DMS114 treated with DMSO at 0.1 percent for 48 hours (cell line): ENCODE measurements at regions not wholly inside any gene's neighbourhood (a gene's known extent, or its start where the extent isn't known, plus 50 kb on each side); places are given as distances from the start of the nearest gene placed in this dataset.
"Not testable (repeated sequence)": the region's sequence is repeated elsewhere in the genome, so short reads cannot be mapped to it uniquely, and the experiment has no call there.

Experiments
- DNase-seq: peaks from one replicate; lab custom pipeline; 2025; ENCODE audit not compliant: unreplicated experiment; lab: John Stamatoyannopoulos, UW

DNA sequence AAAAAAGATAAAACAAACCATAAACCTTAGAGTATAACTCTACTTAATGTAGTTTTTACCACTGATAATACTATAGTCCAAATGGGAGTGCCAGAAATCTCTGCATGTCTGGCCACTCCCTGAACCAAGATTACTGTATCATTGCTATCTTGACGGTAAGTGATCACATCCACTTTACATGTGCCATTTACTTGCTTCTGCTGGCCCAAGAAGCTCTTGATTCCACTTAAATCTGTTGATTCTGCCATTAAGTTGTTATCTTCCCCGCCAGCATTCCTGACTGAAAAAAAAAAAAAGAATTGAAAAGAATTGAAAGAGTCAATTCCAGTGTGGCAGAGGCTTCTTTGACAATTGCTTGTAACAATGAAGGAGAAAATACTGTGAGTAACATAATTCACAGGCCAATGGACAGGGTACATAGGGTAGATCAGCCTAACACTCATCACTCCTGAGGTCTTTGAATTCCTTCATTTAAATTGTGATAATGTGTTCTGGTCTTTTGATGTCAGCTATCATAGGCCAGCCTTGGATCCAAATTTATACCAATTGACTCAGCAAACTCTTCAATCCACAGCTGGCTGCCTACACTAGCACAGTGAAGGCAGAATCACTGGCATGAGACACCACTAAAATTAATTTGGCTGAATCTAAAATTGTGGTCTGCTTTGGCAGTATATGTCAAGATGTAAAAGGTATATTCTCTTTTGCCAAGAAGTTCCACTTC lies 665.2 kb upstream of the FLRT2 start:
- no peak for DNase-seq

DNA sequence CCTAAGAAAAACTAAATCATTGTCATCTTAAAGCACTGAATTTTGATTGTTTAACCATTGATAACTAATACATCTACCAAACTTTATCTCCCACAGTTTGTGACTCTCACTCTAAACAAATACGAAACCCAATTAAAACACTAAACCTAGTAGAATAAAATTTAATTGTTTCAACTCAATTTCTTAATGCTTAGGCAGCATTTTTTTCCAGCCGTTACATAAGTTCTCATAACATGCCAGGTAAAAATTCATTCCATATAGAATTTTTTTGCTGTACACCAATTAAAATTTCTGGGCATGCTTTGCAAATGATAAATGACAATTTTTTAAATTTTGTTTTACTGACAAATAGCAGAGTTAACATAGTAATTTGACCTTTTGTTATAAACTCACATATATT lies 658.2 kb upstream of the FLRT2 start:
- DNase-seq, result no peak

DNA sequence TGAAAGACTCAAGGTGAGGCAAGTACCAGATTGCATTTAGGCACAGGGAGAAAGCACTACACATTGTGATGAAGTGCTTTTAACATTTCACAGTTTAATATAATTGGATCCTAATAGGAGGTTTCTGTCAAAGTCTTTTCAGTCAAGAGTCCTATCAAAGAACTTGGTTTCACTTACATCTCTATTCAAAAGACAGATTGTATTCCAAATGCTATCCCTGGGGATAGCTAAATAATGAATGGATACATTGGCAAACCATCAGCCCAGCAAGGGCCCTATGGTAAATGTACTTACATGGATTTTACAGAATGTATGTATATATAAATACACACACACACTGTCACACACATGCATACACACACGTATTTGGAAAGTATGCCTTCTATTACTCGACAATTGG lies 655.5 kb upstream of the FLRT2 start:
- no peak for DNase-seq

DNA sequence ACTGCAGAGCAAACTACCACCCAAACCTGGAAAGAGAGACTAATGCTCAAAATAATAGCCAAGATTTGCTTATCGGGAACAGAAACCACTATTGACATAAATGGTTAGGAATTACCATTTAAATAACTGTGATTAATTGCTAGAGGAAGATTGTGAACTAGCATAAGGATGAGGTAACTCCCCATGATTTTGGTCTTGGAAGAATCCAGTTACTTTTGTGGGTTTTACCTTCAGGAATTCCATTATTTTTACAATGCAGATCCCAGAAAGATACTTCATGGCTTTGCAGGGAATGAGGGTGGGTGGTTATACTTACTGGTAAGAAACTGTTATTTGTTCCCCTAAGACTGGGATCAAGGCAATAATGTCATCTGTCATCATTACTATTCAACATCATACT lies 652.9 kb upstream of the FLRT2 start:
- DNase-seq, result no peak

DNA sequence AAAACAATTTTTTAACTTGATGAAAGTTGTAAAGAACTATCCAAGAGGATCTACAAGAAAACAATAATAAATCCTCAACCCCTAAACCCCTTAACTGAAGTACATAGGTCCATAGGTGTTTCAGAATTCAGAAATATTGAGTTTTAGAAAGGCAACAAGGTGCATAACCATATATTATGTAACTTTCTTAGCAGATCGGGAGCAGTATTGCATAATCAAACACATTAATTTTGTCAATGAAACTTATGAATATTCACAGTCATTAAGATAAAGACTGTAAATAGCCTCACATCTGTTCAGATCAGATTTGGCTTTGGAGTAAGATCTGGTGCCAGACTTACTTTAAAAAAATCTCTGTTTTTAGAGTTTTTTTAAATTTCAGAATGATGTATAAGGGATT lies 647.1 kb upstream of the FLRT2 start:
- DNase-seq, result no peak

DNA sequence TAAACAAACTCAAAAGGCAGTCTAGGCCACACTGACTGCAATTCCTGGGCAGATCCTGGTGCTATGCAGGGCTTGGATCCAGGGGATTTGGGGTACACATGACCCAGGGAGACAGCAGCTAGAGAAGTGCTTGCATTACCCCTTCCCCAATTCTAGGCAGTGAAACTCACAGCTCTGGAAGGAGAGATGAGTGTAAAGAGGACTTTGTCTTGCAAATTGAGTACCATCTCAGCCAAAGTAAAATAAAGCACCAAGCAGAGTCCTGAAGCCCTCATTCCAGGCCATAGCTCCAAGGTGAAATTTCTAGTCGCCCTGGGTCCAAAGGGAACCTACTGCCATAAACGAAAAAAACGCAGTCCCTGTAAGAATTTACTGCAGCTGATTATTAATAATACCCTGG lies 644.9 kb upstream of the FLRT2 start:
- no peak for DNase-seq

DNA sequence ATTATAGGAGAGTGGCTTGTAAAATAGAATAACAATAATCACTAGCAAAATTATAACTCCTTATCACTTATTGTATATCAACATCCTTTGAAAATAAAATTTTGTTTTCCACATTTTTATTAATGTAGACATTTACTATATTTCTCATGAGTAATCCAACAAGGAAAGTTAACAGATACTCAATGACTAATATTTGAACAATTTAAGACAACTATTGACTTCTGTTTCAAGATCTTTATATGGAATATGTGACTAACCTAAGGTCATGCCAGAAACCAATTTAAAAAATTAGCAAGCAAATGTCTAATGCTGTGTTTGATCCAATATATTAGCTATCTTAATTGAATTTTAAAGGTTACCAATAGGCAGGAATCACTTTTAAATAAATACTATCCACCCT lies 638.5 kb upstream of the FLRT2 start:
- DNase-seq, result no peak

DNA sequence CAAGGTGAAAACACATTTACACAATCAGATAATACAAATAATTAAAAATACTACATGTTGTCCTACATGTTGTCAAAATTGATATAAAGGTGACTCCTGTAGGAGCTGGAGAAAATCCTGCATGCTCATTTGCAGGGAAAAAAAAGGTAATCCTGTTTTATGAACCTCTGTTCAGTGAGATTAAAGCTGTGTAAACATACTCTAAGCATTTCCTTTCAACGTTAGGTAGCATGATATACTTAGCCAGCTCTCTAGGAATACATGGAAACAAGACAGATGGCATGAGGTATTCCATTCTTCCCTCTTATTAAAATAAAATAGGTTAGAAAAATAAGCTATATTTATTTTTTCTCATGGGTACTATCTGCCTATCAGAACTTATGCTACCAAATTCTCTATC lies 635.7 kb upstream of the FLRT2 start:
- DNase-seq, result no peak

DNA sequence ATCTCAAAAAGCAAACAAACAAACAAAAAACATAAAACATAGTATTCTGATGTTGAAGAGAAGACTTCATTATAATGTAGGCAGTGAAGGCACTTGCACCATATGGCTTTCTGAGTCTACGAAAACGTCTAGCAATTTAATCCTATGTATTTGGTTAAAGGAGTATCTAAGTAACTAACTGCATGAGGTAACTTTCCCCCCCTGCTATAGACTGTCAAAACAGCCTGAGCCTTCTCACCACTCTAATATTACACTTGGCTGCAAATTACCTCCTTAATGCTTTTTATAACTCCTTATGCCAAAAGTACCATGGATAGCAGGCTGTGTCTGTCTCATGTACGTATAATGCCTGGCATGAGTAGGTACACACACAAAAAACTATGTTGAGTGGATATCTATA lies 607.6 kb upstream of the FLRT2 start:
- no peak for DNase-seq

DNA sequence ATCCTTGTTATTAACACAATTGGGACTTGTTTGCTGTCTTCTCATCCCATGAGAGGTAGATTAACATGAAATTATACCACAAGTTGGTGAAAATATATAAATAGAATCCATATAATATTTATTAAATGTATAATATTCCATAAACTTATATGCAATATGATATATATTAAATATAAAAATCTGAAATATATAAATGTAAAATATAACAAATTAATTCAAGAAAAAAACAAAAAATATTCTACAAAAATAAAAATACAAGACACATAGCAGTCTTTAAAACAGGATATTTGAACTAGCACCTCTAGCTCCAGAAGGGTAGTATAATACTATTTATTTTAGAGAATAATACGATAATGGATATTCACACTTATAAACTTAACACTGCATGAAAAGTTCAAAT lies 603.3 kb upstream of the FLRT2 start:
- no peak for DNase-seq

DNA sequence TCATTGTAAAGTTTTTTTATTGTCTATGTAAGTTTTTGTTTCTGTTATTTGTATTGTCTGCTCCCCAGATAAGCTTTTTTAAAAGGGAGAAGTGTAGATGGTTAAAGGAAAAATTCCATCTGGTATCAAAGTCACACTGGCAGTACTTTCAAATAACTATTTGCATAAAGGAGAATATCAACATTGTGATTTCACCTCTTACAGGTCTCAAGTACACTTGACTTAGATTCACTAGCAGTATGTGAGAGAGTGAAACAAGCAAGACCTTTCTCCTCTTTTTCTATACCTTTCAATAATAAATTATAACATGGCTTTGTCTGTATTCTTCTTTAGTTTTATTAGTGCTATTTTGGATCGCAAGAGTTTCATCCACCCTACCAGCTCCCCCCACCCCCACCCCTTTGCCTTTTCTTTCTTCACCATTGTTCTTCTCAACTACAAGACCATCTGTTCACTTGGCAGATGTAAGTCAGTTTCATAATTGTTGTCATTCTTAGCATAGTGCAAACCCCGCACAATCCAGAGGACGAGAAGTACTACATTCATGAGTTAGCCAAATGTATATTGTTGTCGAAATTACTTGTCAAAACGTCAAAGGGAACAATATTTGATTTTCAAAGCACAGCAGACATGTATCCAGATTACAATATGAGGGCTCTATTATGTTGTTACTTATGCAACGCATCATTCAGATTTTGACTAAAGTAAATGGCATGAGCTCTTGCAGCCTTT lies 602.7 kb upstream of the FLRT2 start:
- no peak for DNase-seq

DNA sequence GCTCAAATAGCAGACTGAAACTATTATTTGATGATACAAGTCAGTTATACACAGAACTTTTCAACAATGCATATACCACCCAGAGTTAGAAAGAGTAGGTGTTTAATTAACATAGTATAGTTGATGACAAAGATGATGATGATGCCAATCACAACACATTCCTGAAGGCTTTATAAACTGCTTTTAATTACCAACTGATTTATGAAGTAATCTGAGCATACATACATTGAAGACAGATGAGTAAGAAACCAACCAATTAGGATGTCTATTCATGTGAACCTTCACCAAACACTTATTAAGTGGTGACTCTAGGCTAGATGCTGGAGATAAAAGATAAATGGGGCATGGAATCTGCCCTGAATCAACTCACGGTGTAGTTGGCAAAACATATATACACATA lies 600.9 kb upstream of the FLRT2 start:
- DNase-seq, result no peak

DNA sequence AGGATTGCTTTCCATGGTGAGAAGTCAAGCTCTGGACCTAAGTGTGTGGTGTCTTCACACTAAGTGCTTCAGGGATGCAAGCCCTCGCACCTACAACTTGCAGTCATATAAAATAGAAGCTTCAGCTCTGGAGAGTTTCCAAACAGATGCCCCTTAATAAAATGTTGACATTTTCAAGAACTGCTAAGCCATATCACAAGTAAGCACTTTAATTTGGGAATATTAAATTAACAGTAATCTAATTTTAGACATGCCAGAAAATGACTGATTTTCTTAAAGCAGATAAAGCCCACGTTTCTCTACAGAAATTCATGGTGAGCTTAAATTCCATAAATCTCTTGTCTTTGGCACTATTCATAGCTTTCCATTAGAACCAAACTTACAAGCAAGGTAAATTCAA lies 600.1 kb upstream of the FLRT2 start:
- no peak for DNase-seq

DNA sequence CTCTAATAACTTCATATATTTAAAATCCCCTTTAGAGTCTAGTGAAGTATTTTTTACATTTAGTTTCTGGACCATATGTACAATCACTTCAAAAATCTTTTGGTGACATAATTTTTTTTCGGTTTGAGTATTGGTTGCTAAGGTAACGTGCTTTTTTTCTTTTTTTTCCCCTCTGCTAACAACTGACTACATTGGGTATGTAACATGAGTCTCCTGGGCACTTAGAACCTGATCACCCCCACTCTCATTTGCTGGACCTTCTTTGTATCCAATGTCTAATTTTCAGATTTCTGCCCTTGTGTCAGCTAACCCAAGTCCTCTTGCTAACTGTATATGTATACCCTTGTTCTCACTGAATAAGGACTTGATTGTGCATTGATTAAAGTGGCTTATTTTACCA lies 592.9 kb upstream of the FLRT2 start:
- no peak for DNase-seq

DNA sequence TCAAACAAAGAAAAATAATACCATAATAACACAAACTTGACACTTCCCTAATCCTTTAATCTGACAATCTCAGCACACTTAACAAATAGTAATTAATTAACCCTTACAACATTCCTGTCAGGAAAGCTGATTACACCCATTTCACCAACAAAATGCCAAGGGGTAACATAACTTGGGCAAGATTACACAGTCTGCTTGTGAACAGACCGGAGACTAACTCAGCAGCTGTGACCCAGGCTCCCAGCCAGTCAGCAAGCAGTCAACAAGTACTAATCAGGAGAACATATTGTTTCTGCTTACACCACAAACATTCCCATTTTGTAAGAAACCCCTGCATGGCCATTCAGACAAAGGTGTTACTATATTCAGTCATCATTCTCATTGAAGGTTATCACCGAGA lies 592.5 kb upstream of the FLRT2 start:
- no peak for DNase-seq

DNA sequence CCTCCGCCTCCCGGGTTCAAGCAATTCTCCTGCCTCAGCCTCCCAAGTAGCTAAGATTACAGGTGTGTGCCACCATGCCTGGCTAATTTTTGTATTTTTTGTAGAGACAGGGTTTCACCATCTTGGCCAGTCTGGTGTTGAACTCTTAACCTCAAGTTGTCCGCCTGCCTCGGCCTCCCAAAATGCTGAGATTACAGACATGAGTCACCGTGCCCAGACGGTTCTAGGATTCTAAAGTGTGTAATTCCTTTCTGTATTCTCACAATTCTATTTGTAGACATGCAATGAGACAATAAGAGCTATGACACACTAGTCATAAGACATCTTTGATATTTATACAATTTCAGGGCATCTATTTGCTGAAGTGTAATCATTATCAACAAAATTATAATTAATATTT lies 585.0 kb upstream of the FLRT2 start:
- not testable (repeated sequence) for DNase-seq

DNA sequence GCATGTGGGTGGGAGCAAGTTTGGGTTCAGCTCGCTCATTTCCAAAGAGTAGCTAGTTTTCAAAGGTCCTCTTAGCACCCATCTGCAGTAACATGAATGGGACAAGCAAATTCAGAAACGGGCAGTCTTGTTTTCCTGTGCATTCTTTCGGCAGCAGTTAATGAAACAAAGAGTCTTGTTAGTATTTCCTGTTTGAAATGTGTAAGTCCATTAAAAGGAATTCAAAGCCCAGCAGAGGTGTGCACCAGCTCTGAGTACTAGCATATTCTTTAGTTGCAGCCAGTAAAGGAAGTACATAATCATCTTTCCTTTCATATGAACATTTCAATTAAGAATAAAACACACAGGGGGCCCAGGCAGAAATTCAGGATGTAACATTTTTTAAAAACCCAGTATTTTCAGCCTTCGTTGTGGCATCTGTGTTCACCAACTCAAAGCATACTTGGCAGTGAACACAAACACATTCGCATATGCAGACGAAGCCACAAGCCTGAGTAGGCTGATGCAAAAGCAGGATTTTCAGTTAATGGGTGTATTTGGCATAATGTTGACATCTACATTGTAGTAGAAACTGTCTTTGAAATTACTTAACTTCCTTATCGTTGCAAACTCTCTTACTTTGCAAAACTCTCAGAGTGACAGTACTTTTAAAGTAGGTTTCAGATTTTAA lies 570.0 kb upstream of the FLRT2 start:
- DNase-seq, result no peak

DNA sequence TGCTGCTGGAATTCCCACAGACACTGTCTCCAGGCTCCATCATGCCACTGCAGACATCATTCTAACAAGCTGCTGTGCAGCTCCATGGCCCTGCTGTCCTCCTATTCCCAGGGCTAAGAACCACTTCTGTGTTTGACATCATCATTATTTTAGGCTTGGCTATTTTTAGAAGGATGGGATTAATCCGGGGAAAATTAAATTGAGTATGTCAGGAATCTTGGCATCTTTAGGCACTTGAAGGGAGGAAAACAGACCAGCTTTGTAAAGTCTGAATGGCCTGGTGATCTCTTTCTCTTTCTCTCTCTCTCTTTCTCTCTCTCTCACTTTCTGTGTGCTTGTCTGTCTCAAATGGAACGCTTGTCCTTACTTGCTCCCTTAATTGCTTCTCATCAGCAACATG lies 568.3 kb upstream of the FLRT2 start:
- DNase-seq, result no peak

DNA sequence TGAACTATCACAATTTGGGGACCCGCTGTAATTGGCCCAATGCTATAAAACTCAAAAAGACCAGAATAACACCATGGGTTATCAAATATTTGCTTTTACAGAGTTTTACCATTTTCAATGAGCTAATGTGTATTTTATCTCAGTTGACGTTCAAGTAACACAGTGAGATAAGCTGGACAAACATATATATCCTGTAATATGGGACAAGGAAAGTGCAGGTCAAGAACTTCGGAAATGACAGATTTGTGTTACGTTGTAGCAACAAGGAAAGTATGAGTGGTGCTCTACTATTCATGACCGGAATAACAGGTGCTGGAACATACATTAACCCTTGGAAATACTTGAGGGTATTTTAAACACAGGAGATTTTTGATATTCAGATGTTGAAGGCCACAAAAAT lies 566.4 kb upstream of the FLRT2 start:
- no peak for DNase-seq

DNA sequence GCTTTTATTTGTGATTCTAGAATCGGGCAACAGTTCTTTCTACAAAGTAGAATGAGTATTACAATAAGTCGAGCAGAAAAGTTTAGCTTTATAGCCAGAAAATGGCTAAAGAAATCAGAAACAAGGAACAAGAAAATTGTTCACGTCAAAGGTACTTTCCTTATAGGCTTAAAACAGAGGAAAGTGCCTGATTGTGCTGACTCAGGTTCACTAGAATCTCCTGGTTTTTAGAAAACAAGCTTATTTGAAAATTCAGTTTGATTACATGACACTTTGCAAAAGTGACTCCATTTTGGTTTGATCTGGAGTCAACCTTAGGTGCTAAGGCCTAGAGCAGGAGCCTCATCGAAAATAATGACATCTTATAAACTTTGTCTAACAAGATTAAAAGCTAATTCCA lies 564.7 kb upstream of the FLRT2 start:
- DNase-seq, result no peak

DNA sequence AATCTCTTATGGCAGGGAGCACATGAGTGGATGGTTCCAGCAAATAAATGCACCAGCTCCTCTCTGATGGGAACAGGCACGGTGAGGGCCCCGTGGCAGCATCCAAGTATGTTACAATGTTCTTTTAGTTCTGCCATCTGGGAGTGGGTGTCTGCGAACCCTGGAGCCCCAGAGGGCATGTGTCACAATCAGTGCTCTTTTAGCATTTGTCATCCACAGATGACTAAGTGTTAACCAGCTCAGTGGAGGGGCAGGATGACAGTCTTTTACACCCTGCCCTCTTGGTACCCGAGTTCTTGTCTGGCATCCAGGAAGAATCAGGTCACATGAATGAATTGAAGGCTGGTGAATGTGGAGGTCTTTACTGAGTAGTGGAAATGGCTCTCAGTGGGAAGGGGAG lies 560.4 kb upstream of the FLRT2 start:
- DNase-seq, result no peak

DNA sequence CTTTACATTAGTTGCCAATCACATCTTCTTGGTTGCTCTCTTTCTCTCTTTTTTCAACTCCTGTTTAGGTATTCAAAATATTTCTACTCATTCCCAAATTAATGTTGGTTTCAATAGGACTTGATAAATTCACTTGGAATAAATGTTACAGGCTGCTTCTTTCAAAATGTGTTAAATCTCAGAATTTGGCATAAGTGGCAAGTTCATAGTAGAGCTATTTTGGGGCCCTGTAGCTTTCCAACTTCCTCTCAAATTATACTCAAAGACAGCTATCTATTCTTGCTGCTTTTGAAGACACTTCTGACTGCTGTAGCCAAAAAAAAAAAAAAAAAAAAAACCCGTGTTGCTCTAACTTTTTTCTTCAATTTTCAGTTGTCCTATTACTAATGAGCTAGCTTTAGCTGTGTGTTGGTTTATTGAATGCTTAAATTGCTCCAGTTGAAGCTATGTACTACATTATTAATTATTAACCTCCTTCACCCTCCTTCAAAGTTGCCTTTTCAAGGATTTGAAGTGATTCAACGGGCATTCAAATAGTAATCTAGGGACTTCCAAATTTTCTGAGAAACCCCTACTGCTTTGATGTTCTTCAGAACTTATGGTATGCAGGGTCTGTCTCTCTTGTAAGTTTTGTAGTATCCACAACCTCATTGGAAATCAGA lies 554.6 kb upstream of the FLRT2 start:
- DNase-seq, result no peak
